GM23338 (cell line): ENCODE measurements at regions not wholly inside any gene's neighbourhood (a gene's known extent, or its start where the extent isn't known, plus 50 kb on each side); places are given as distances from the start of the nearest gene placed in this dataset.

ENCODE experiments used
- ATAC-seq: fragments of 200-7000 bp; cut with Tn5 transposase; 3 replicates; pipeline ENCODE4 v1.9.1; 2020
- DNase-seq: peaks from one replicate; pipeline ENCODE4 v3.0.0-alpha.2; 2015; ENCODE audit warnings: low spot score
- H2AFZ ChIP-seq: fragments of 200-600 bp; sonication (generic); 2 replicates; pipeline ENCODE4 v1.8.0; 2016; ENCODE audit warnings: antibody characterized with exemption, mild to moderate bottlenecking, moderate library complexity
- H3F3A ChIP-seq: fragments of 200-600 bp; sonication (generic); replicated peaks from 2 replicates; pipeline ENCODE4 v1.8.0; 2017; ENCODE audit warnings: antibody characterized with exemption, mixed run types, low read depth
- H3K27ac ChIP-seq: fragments of 200-600 bp; sonication (generic); 2 replicates; pipeline ENCODE4 v1.6.1; 2016; ENCODE audit warnings: low read depth
- H3K27me3 ChIP-seq: fragments of 200-600 bp; sonication (generic); 2 replicates; pipeline ENCODE4 v1.8.0; 2016; ENCODE audit warnings: mild to moderate bottlenecking, mixed run types, moderate library complexity; ENCODE audit not compliant: insufficient read depth
- H3K36me3 ChIP-seq: fragments of 200-600 bp; sonication (generic); 2 replicates; pipeline ENCODE4 v1.8.0; 2016; ENCODE audit warnings: mild to moderate bottlenecking; ENCODE audit not compliant: insufficient read depth
- H3K4me1 ChIP-seq: fragments of 200-600 bp; sonication (generic); 2 replicates; pipeline ENCODE4 v1.8.0; 2016; ENCODE audit warnings: mild to moderate bottlenecking, moderate library complexity; ENCODE audit not compliant: insufficient read depth
- H3K4me2 ChIP-seq: fragments of 200-600 bp; sonication (generic); 2 replicates; pipeline ENCODE4 v1.7.1; 2017; ENCODE audit warnings: mixed run types
- H3K4me3 ChIP-seq: fragments of 200-600 bp; sonication (generic); 2 replicates; pipeline ENCODE4 v1.6.1; 2016; ENCODE audit warnings: mixed run types
- H3K79me2 ChIP-seq: fragments of 200-600 bp; sonication (generic); replicated peaks from 2 replicates; pipeline ENCODE4 v1.8.0; 2017; ENCODE audit warnings: mild to moderate bottlenecking; ENCODE audit not compliant: insufficient read depth
- H3K9me2 ChIP-seq: fragments of 200-600 bp; sonication (generic); 2 replicates; pipeline ENCODE4 v1.8.0; 2017; ENCODE audit not compliant: insufficient read depth
- H4K20me1 ChIP-seq: fragments of 200-600 bp; sonication (generic); replicated peaks from 2 replicates; pipeline ENCODE4 v1.8.0; 2017; ENCODE audit warnings: mild to moderate bottlenecking; ENCODE audit not compliant: insufficient read depth
- H3K27ac Mint-ChIP-seq: 2 replicates; pipeline ENCODE4 v1.8.0; 2020; ENCODE audit warnings: inconsistent platforms, mild to moderate bottlenecking, moderate library complexity, mixed read lengths
- H3K27me3 Mint-ChIP-seq: 3 replicates; pipeline ENCODE4 v1.8.0; 2022; ENCODE audit warnings: low read depth, mild to moderate bottlenecking, moderate library complexity, mixed read lengths, inconsistent platforms; ENCODE audit not compliant: insufficient read depth, poor library complexity
- H3K36me3 Mint-ChIP-seq: 3 replicates; pipeline ENCODE4 v1.8.0; 2021; ENCODE audit warnings: low read depth, mild to moderate bottlenecking, inconsistent platforms, moderate library complexity, mixed read lengths
- H3K4me1 Mint-ChIP-seq: 3 replicates; pipeline ENCODE4 v1.8.0; 2020; ENCODE audit warnings: mild to moderate bottlenecking, inconsistent platforms, mixed read lengths
- H3K4me3 Mint-ChIP-seq: 3 replicates; pipeline ENCODE4 v1.8.0; 2021; ENCODE audit warnings: moderate library complexity, mild to moderate bottlenecking, inconsistent platforms, mixed read lengths
- H3K9me3 Mint-ChIP-seq: 3 replicates; pipeline ENCODE4 v1.8.0; 2020; ENCODE audit warnings: moderate library complexity, mild to moderate bottlenecking, inconsistent platforms, mixed read lengths
- EZH2 ChIP-seq: fragments of 200-600 bp; sonication (generic); IDR thresholded peaks from one replicate; pipeline ENCODE4 v1.8.0; 2017; ENCODE audit warnings: antibody characterized with exemption, mild to moderate bottlenecking, low read depth; ENCODE audit not compliant: unreplicated experiment
- EZH2phosphoT487 ChIP-seq: fragments of 200-600 bp; sonication (generic); IDR thresholded peaks from one replicate; pipeline ENCODE4 v1.8.1; 2018; ENCODE audit warnings: antibody characterized with exemption; ENCODE audit not compliant: unreplicated experiment
- JUNB ChIP-seq: IDR thresholded peaks from one replicate; pipeline ENCODE4 v1.6.1; 2016; ENCODE audit warnings: antibody characterized with exemption; ENCODE audit not compliant: unreplicated experiment
- NANOG ChIP-seq: IDR thresholded peaks from 2 replicates; pipeline ENCODE4 v1.6.1; 2016; ENCODE audit warnings: antibody characterized with exemption, borderline replicate concordance
- POLR2AphosphoS5 ChIP-seq: IDR thresholded peaks from 2 replicates; pipeline ENCODE4 v1.6.1; 2016; ENCODE audit warnings: antibody characterized with exemption, low read depth
- REST ChIP-seq: IDR thresholded peaks from one replicate; pipeline ENCODE4 v1.6.1; 2018; ENCODE audit warnings: antibody characterized with exemption; ENCODE audit not compliant: unreplicated experiment
- STAT1 ChIP-seq: IDR thresholded peaks from one replicate; pipeline ENCODE4 v1.6.1; 2016; ENCODE audit warnings: antibody characterized with exemption; ENCODE audit not compliant: unreplicated experiment
- ZNF114 ChIP-seq: fragments of 250-450 bp; sonication (Bioruptor Pico); IDR thresholded peaks from 2 replicates; pipeline ENCODE4 v1.5.0; 2020; ENCODE audit warnings: mild to moderate bottlenecking, moderate library complexity
- ZNF331 ChIP-seq: fragments of 250-450 bp; sonication (Bioruptor Pico); IDR thresholded peaks from 2 replicates; pipeline ENCODE4 v1.5.0; 2020; ENCODE audit warnings: low read depth, mild to moderate bottlenecking, moderate library complexity

DNA sequence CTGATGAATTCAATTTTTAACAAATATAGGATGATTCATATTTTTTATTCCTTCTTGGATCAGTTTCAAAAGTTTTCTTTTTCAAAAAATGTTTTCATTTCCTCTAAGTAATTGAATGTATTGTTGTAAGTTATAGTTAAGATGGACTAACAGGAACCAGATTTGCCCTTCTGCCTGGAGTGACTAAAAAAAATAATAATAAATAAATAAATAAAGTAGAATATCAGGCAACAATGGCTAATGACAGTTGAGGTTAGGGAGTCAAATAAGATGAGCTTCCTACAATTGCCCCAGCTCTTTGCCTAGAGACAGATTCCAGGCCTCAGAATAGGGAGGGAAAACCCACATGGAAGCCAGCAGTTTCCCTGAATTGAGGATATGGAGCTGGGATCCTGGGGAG lies 73.7 kb upstream of the MSI2 start:
- no peak overlapping the region for H3K27ac ChIP-seq
- H3K4me2 ChIP-seq, result no peak overlapping the region
- H3K4me1 Mint-ChIP-seq, result peaks cover 3% of the 10 kb centered on the region; the same call in 1 of the 3 replicates
- H3K27ac Mint-ChIP-seq, result no peak overlapping the region
- DNase-seq (no peak), ATAC-seq (no peak)
- TF ChIP-seq JUNB, result no peak
- no peak for TF ChIP-seq ZNF114 (CRISPR knock-in tag)
- no peak for TF ChIP-seq STAT1
- TF ChIP-seq POLR2AphosphoS5, result no peak
- no peaks in the 10 kb centered on the region for H3K4me1 ChIP-seq
- no peaks in the 10 kb centered on the region for H3F3A ChIP-seq
- H2AFZ ChIP-seq, result no peak overlapping the region
- H3K4me3 ChIP-seq, result no peak overlapping the region
- no peaks in the 10 kb centered on the region for H3K79me2 ChIP-seq
- H3K4me3 Mint-ChIP-seq, result no peak overlapping the region
- H3K36me3 Mint-ChIP-seq, result no peaks in the 10 kb centered on the region
- no peaks in the 10 kb centered on the region for H3K9me3 Mint-ChIP-seq
- H3K27me3 Mint-ChIP-seq, result peaks cover 5% of the 10 kb centered on the region
- no peaks in the 10 kb centered on the region for H3K27me3 ChIP-seq
- H3K36me3 ChIP-seq, result no peaks in the 10 kb centered on the region
- no peaks in the 10 kb centered on the region for H3K9me2 ChIP-seq
- no peaks in the 10 kb centered on the region; the same call in 1 of the 2 replicates for H4K20me1 ChIP-seq

DNA sequence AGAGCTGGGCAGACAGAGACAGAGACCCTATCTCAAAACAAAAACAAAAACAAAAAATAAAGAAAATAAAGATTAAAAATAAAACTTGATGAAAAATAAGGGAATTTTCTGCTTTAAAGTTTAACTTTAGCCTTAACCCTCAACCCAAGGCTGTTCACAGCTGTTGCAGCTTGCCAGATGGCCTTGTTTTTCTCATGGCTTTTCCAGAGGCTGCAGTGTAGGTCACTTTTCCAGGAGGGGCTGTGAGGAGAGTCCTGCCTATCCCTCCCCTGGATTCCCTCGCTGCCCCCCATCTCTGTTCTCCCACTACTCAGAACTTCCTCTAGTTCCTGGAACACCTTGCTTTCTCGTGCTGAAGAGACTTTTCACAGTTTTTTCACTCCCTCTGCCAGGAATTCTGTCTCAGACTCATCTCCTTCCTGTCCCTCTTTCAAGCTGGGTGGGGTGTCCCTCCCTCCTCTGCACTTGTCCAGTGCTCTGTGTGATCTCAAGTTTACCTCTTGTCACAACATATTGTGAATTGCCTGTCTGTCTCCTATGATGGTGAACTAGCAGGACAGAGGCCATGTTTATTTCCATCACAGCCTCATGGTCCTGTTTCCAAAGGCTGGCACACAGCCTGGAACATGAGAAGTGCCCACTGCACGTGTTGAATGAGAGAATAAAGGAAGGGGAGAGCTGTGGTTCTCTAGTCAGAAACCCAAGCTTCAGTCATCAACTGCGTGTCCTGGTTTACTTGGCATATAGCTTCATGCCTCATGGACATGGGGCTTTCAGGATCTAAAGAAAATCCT lies 69.9 kb upstream of the MSI2 start:
- H3K27ac ChIP-seq, result no peak overlapping the region
- Mint-ChIP-seq H3K27me3 (peaks cover 5% of the 10 kb centered on the region), H3K36me3 (no peaks in the 10 kb centered on the region), H3K9me3 (no peaks in the 10 kb centered on the region), H3K4me3 (no peak overlapping the region), H3K27ac (no peak overlapping the region), H3K4me1 (peaks cover 3% of the 10 kb centered on the region; the same call in 1 of the 3 replicates)
- H3K4me3 ChIP-seq, result no peak overlapping the region
- H3K36me3 ChIP-seq, result no peaks in the 10 kb centered on the region
- no peaks in the 10 kb centered on the region for H3K27me3 ChIP-seq
- DNase-seq (no peak), ATAC-seq (no peak)
- no peaks in the 10 kb centered on the region for H3K79me2 ChIP-seq
- no peaks in the 10 kb centered on the region for H3K4me1 ChIP-seq
- no peaks in the 10 kb centered on the region; the same call in 1 of the 2 replicates for H4K20me1 ChIP-seq
- H3K4me2 ChIP-seq, result no peak overlapping the region
- TF ChIP-seq ZNF331 (CRISPR knock-in tag) (no peak), NANOG (no peak), EZH2 (no peak), EZH2phosphoT487 (no peak), REST (no peak), POLR2AphosphoS5 (no peak), ZNF114 (CRISPR knock-in tag) (no peak), JUNB (no peak)
- peak overlapping the region; percentile 61; the same call in 1 of the 2 replicates for H2AFZ ChIP-seq
- no peaks in the 10 kb centered on the region for H3F3A ChIP-seq
- H3K9me2 ChIP-seq, result no peaks in the 10 kb centered on the region
